GM18498 (cell line): ENCODE measurements at regions not wholly inside any gene's neighbourhood (a gene's known extent, or its start where the extent isn't known, plus 50 kb on each side); places are given as distances from the start of the nearest gene placed in this dataset.
"Not testable (repeated sequence)": the region's sequence is repeated elsewhere in the genome, so short reads cannot be mapped to it uniquely, and the experiment has no call there.

ENCODE experiments used
- ATAC-seq: cut with Tn5 transposase; IDR thresholded peaks from one replicate; pipeline ENCODE4 v1.9.1; 2021; ENCODE audit warnings: mild to moderate bottlenecking, moderate library complexity; ENCODE audit not compliant: unreplicated experiment

- no peak for ATAC-seq
These were observed 494.5 kb upstream of the CA10 start for GRCh38 chr17:52653014-52653413.

GRCh38 chr17:52648995-52649394 is 490.5 kb upstream of the CA10 start:
- no peak for ATAC-seq

GRCh38 chr17:52647411-52647810 is 488.9 kb upstream of the CA10 start:
- ATAC-seq, result no peak

GRCh38 chr17:52636443-52636842 is 477.9 kb upstream of the CA10 start:
- no peak for ATAC-seq

- no peak for ATAC-seq
These were observed 448.1 kb upstream of the CA10 start for GRCh38 chr17:52606590-52606989.

GRCh38 chr17:52606098-52606497 is 447.6 kb upstream of the CA10 start:
- ATAC-seq, result no peak

GRCh38 chr17:52604105-52604504 is 445.6 kb upstream of the CA10 start:
- ATAC-seq, result no peak

- not testable (repeated sequence) for ATAC-seq
These were observed 439.1 kb upstream of the CA10 start for GRCh38 chr17:52597452-52598215.

GRCh38 chr17:52594516-52594915 is 436.0 kb upstream of the CA10 start:
- no peak for ATAC-seq

GRCh38 chr17:52546990-52547389 is 388.5 kb upstream of the CA10 start:
- no peak for ATAC-seq

- ATAC-seq, result no peak
These were observed 388.0 kb upstream of the CA10 start for GRCh38 chr17:52546493-52546892.

- no peak for ATAC-seq
These were observed 378.9 kb upstream of the CA10 start for GRCh38 chr17:52537421-52537820.

GRCh38 chr17:52536489-52536888 is 378.0 kb upstream of the CA10 start:
- ATAC-seq, result no peak

- no peak for ATAC-seq
These were observed 373.9 kb upstream of the CA10 start for GRCh38 chr17:52532373-52532772.

GRCh38 chr17:52524096-52524637 is 365.7 kb upstream of the CA10 start:
- ATAC-seq, result no peak

GRCh38 chr17:52517176-52517575 is 358.7 kb upstream of the CA10 start:
- no peak for ATAC-seq

GRCh38 chr17:52515927-52516326 is 357.4 kb upstream of the CA10 start:
- no peak for ATAC-seq

GRCh38 chr17:52505601-52506000 is 347.1 kb upstream of the CA10 start:
- no peak for ATAC-seq

GRCh38 chr17:52504081-52504480 is 345.6 kb upstream of the CA10 start:
- ATAC-seq, result no peak

- ATAC-seq, result no peak
These were observed 337.1 kb upstream of the CA10 start for GRCh38 chr17:52495646-52496045.

- no peak for ATAC-seq
These were observed 323.8 kb upstream of the CA10 start for GRCh38 chr17:52482271-52482670.

GRCh38 chr17:52477824-52478699 is 319.5 kb upstream of the CA10 start:
- no peak for ATAC-seq
